NCI-H1092 (cell line): ENCODE measurements at regions not wholly inside any gene's neighbourhood (a gene's known extent, or its start where the extent isn't known, plus 50 kb on each side); places are given as distances from the start of the nearest gene placed in this dataset.

Source experiments
- DNase-seq: peaks from one replicate; lab custom pipeline; 2025; lab: John Stamatoyannopoulos, UW

DNA sequence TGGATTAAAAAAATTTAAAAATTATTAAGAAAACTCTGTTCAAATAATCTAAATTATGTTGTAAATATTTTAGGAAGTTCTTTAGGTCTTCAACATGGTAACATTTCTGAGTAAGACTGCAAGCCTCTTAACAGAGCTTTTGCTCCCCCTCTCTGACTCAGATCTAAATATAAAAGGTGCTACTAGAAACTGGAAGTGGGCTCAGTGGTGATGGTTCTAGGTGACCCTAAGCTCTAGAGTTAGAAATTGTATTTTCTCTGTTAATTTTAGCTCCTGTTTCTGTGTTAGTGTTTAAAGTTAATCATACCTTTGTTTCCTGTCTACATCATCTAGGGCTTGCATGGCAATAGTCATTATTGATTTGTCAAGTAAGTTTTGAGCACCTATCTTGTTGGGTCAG, 159.9 kb upstream of the MEIS2 start:
- DNase-seq, result no peak

DNA sequence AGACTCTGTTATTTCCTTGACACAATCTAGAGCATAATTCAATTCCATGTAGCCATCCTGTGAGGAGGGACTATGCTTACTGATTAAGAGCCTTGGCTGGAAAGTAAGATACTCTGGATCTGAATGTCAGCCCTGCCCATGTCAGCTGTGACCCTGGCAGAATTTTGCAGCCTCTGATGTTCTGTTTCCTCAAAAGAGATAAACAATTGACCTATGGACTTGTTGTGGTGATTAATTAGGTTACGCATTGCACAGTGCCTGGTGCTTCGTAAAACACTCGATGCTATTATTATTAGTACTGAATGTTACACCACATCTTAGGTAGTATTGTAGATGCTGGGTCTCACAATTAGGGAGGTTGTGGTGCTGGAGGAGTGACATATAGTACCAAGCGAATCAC, 161.3 kb upstream of the MEIS2 start:
- DNase-seq, result no peak

DNA sequence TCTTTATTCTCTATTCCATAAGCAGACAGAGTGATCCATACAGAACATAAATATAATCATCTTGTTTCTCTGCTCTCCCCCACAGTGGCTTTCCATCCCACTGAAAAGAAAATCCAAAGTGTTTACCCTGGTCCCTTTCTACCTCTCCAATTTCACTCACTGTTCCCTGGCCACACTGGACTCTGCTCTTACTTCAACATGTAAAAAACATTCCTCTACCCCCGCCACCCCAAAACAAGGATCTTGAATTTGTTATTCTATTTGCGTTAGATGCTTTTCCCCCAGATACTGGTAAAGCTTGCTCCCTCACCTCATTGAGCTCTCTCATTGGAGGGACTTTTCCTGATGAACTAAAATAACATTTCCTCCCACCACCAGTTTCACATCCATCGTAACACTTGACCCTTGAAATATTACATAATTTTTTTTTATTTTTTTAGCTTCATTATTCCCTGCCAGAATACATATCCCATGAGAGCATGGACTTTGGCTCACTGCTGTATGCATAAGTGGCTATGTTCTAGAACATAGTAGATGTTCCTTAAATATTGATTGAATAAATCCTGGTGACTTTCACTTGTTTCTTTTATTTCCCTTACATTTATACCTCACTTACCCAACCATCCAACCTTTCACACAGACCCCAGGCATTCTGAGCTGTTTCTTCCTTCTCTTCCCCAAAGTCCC, 162.7 kb upstream of the MEIS2 start:
- no peak for DNase-seq

DNA sequence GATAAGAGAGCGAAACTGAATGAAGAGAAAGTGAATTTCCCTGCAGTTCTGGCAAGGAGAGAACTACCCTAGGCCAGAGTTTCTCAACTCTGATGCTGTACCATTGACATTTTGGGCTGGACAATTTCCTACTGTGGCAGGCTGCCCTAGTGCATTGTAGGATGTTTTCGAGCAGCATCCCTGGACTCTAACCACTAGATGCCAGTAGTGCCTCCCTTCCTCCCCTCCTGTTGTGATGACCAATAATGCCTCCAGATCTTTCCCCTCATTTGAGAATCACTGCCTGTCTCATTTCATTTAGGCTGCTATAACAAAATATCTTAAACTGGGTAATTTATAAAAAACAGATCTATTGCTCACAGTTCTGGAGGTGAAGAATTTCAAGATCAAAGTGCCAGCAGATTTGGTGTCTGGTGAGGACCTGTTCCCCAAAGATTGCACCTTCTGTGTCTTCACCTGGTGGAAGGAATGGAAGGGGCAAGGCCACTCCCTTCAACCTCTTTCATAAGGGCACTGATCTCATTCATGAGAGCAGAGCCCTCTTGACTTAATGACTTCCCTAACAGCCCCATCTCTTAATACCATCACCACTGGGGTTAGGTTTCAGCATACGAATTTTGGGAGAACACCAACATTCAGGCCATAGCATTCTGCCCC, 188.9 kb upstream of the MEIS2 start:
- no peak for DNase-seq

DNA sequence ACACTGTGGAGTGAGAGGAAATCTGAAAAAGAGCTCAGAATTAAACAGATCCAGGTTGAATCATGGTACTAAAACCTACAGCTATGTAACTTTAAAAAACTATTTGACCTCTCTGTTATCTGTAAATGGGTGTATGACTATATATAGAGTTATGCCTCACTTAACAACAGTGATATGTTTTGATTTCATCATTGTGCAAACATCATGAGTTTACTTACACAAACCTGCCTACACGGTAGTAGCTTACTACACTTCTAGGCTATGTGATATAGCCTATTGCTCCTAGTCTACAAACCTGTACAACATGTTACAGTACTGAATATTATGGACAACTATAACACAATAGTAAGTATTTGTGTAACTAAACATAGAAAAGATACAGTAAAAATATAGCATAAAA, 191.6 kb upstream of the MEIS2 start:
- DNase-seq, result no peak

DNA sequence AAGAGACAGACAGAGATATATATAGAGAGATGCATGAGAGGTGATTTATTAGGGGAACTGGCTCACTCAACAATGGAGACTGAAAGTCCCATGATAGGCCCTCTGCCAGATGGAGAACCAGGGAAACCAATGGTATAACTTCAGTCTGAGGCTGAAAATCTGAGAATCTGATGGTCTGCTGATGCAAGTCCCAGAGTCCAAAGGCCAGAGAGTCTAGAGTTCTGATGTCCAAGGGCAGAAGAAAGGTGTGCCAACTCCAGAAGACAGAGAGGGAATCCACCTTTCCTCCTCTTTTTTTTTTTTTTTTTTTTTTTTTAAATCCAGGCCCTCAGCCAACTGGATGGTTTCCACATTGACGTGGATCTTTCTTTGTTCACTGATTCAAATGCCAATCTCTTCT, 197.9 kb upstream of the MEIS2 start:
- no peak for DNase-seq

DNA sequence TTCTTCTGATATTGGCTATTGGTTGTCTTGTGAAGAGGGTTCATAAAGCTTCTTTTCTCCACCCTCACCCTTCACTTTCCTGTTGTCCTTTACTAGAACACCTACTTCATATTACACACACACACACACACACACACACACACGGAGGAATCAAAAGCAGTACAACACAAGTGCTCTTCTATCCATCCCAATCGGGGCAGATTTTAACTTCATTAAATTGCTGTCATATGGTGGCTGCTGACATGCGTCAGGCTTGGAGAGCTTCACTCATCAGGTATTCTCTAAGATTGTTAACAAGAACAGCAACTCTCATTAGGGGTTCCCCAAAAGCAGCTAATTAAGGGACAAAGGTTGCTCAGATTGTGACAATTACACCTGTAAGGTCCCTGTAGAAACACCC, 239.1 kb upstream of the MEIS2 start:
- DNase-seq, result no peak

DNA sequence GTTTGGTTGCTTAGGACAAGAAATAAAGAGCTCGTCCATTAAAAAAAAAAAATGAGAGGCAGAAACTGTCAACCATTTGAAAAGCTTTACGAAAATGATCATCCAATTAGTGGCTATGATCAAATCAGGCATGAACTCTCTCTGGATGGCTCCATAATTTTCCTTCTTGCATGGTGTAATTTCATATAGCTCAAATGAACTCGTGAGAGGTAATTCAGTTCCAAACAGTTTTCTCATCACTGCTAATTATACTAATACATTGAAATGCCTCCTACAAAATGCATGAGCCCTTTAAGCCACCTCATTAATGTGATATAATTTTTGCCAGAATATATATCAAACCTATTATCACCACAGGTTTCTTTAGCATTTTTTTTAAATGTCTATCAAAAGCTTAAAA, 239.5 kb upstream of the MEIS2 start:
- no peak for DNase-seq

DNA sequence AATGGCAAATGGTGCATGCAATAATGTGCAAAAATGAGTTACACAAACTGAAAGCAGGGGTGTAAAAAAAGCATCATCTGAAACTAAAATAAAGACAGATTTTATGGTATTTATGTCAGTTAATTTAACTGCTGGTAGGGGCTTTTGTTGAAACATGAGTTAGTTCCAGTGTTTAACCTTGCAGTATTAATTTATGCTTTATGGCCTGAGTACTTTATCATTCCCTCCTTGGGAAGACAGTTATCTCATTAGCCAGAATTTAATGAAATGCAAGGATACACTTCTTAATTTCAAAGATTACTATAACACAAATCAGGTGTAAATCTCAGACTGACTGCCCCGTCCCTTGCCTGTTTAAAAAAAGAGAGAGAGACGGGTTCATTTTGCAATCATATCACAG, 240.1 kb upstream of the MEIS2 start:
- DNase-seq, result no peak

DNA sequence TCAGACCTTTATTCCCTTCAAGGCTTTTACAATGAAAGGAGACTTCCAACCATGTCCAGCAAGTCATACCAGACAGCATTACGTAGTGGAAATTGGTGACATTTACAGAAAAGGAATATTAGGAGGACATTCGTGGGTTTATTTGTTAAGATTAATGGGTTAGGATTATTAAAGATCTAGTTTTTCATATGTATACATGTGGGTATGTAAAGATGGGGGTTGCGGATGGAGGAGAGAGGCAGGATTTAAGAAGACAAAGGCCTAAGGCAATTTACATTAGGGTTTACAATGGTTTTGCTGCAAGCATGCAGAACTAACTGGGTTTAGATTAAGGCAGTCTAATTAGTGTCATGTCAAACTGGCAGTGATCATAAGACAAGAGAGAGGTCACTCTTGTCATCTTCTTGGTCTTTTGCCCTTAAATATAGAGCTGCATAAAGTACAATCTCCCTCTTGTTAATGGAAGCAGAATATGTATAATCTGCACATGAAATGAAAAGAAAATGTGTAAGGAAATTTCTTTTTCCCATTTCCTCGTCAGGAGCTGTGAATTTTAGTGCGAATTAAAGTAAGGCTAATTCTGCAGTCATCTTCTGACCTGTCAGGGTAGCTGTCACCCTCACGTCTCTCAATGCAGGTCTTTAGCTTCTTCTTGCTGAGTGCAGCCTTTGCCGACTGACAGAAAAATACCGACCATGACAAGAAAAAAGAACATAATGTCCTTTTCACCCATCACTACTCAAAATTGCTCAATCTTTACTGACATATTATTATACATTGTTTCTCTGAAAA, 258.9 kb upstream of the MEIS2 start:
- DNase-seq, result no peak

DNA sequence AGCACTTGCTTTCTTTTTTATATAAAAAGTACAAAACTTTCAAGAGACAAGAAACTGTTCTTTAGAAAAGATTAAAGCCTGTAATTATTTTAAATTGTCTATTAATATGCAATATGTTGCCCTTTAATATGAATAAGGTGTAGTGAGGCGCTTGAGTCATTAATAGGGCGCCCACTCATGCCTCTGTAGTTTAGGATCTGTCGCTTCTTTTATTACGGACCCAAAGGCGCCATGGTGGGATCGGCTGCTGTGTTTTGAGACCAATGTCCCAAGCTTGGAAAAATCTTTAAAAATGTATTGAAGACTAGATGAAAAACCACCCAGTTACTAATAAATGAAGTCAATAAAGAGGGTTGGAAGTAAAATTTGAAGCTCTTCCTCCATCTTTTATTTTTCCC, 259.5 kb upstream of the MEIS2 start:
- DNase-seq, result no peak

DNA sequence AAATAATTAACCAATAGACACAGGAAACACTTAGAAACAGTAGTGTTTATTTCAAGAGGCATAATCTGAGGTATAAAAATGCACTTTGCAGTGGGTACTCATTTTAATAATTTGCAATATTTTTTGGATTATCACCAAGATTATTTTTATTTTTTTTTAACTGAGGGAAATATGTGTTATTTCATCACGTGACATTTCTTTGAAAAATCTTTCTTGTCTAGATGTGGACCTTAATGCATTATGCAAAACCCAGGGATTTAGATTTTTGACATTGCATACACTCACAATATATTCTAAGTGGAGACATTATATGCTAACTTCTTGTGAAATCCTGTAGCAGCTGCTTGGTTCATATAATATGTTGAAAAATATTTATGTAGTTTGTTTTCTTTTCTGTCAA, 260.4 kb upstream of the MEIS2 start:
- no peak for DNase-seq

DNA sequence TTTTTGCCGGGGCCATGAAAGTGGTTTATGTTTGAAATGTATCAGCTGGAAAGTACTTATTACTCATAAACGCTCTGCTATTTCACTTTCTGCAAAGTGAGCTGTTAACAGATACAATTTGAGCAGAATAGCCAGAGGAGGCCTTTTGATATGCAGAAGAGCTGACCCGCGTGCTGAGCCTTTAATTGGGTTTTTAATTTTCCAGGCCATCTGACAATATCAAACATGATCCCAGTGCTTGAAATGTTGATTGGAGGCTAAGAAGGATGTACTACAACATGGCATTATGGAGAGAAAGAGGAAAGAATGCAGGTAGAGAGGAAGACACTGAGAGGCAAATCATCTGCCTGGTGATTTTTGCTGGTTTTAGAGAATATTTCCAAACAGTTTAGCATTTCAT, 261.3 kb upstream of the MEIS2 start:
- DNase-seq, result no peak

DNA sequence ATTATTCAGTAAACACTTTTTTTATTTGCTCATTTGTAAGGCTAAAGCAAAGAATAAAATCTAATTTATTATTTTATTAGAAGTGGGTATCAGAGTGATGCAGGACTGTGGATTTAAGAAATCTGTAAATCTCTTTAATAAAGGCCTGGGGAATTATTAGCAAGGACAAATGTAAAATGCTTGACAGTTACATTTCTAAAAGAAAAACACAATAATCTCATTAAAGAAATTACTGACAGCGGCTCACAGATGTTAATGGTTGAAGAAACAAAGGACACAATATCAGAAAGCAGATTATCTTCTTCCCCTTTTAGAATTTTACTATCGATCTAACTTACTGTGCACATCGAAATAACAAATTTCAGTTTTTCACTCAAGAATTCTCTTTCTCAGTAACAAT, 262.1 kb upstream of the MEIS2 start:
- DNase-seq, result no peak

DNA sequence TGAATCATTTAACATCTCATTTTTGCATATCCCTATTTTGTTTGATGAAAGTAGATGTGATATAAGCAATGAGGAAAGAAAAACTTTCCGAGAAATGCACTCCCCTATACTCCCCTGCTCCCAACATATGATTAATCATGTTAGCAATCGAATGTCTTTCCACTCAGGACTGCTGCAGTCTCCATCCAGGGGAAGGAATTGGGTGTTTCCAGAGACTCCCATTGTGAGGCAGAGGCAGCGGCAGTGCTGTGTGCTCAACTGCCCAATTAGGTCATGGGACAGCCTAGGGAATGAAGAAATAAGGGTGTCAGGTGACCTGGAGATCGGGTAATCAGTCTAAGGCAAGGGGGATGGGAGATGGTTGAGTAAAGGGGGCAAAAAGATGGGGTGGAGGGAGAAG, 268.6 kb upstream of the MEIS2 start:
- no peak for DNase-seq

DNA sequence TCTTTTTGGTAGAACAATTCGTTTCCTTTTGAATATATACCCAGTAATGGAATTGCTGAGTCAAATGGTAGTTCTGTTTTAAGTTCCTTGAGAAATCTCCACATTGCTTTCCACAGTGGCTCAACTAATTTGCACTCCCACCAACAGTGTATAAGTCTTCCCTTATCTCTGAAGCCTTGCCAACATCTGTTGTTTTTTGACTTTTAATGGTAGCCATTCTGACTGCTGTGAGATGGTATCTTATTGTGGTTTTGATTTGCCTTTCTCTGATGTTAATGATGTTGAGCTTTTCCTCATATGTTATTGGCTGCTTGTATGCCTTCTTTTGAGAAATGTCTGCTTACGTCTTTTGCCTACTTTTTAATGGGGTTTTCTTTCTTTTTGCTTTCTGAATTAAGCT, 270.6 kb upstream of the MEIS2 start:
- no peak for DNase-seq

DNA sequence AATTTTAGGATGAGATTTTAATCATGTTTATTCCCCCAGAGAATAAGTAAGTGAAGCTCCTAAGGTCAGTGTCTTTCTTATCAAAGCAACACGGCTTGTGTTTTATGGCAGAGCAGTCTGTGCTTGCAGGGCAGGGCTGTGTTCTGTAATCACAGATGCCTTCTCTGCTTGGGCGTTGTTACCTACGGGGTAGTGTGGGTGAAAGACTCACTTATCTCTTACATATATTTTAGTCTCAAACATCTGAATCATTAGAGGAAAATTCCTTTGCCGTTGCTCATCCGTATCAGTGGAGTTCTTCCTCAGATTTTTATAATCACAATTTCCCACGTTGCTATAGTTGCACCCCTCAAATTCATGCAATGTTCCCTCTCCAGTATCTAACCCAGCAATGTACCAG, 271.7 kb upstream of the MEIS2 start:
- no peak for DNase-seq

DNA sequence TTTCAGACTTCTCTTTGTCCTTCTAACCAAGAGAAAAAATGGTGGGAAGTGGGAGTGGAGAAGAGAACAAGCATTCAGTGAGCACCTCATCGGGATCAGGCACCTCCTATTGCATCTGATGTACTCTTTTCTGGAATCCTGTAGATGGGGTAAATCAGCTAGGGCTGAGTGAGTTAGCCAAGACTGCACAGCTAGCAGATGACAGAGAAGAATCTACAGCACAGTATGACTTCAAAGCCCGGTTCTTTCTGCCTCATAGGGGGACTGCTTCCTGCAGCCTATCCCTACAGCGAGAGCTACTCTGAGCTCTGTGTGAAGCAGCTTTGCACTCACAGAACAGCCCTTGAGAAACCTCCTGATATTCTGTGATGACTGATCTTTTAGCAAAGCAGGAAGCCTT, 275.2 kb upstream of the MEIS2 start:
- no peak for DNase-seq

DNA sequence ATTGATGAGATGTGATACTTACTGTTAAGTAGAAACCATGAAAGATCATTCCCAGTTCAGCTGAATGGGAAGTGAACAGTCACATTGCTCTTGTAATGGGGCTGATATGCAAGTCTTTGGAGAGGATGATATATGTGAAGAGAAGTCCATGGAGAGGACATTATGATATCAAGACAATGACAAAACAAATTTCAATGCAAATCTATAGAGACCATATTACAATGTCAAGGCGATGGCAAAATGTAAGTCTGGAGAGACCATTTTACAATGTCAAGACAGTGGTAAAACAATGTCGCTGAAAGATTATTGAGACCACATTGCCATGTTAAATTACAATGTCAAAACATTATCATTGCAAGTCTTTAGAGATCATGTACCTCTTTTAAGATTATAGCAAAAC, 277.1 kb upstream of the MEIS2 start:
- DNase-seq, result no peak

DNA sequence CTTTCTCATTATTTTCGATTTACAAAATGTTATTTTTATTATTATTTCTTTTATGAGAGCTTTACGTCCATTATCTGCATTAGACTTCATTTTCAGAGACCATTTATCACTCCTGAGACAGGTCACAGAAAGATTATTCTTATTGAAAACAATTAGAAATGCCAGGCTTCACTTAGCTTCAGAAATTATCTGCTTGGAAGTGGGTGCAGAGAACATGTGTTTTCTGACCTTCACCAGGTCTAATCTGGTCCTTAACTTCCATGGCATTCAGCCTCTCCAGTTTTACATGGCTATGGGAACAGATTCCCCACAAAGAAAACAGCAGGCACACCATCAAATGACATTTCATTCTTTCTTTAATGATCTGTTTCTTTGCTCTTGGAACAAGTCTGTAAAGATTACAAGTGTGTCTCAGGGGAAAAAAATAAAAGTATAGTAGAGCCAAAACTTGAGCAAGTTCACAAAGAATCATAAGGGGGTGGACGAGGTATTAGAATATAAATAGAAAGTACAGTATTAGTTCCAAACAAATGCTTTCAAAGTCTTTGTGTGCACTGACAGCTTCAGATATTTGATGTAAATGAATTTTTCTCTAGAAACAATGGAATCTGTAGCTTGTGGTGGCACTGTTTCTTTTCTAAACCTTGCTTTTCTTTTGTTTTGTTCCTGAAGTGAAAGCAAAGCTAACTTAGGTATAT, 294.2 kb upstream of the MEIS2 start:
- no peak for DNase-seq

DNA sequence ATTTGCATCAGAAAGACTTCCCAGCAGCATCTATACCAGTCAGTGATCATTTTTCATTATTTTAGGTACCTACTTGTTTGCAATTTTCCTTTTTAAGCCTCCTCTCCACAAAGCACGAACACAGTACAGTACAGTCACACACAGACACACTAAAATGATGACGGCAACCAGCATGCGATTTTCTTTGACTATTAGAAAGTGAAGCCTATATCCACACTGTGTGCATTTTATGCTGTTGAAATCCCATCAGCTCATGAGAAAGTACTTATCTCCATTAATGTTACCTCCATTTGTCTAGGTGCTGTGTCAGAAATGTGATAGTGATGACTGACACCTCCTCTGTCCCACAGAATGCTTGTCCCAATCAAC, 294.7 kb upstream of the MEIS2 start:
- DNase-seq, result no peak

DNA sequence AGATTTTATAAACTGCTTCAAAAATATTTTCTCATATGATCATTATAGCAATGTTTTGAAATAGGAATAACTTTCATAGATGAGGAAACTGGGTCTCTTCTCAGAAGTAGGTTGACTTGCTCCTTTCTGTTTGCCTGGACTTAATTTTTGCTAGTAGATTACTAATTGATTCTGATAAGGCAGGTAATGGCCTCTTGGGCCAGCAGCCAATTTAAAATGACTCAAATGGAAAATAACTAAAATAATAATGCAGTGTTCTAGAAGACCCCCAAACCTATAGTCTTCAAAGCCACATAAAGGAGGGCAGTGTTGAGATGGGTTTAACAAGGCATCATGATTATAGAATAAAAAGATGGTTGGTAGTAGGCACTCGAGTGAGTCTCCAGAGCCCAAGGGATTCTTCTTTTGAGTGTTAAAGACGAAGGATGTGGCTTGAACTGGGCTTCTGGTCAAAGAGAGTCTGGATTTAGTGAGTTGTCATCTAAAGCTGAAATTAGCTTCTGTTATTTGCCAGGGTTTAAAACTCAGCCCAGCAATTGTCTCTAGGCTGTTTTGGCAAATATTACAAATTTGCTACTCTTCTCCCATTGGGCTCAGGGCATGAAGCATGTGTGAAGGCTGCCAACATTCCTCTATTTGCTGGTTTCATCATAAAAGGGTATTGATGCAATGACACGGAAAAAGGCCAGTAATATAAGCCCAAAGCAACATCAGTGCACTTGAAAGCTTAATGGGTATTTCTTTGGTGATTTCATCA, 297.1 kb upstream of the MEIS2 start:
- DNase-seq, result no peak
